WTC11 (cell line): ENCODE measurements at regions not wholly inside any gene's neighbourhood (a gene's known extent, or its start where the extent isn't known, plus 50 kb on each side); places are given as distances from the start of the nearest gene placed in this dataset.

Source experiments
- ATAC-seq: fragments of 200-7000 bp; cut with Tn5 transposase; 2 replicates; pipeline ENCODE4 v1.10.0; 2021; ENCODE audit warnings: mild to moderate bottlenecking, moderate library complexity
- CTCF ChIA-PET: fragments of 300-600 bp; sonication (Branson Sonifier 250); formaldehyde crosslinking; loops from one replicate; lab custom pipeline; 2021; ENCODE audit warnings: antibody characterized with exemption; lab: Charles Lee
- POLR2A ChIA-PET: fragments of 350-600 bp; sonication (Branson Sonifier 250); formaldehyde crosslinking; loops from one replicate; lab custom pipeline; 2021; ENCODE audit warnings: antibody characterized with exemption; lab: Charles Lee
- DNase-seq: peaks from one replicate; pipeline ENCODE4 v3.0.0; 2021; ENCODE audit warnings: low spot score
- H3K27ac Mint-ChIP-seq: 2 replicates; pipeline ENCODE4 v1.8.0; 2021; ENCODE audit warnings: mixed read lengths
- H3K27me3 Mint-ChIP-seq: 2 replicates; pipeline ENCODE4 v1.8.0; 2021; ENCODE audit warnings: low read depth, mild to moderate bottlenecking, moderate library complexity, mixed read lengths
- H3K36me3 Mint-ChIP-seq: 2 replicates; pipeline ENCODE4 v1.8.0; 2021; ENCODE audit warnings: mixed read lengths
- H3K4me1 Mint-ChIP-seq: 2 replicates; pipeline ENCODE4 v1.8.0; 2022; ENCODE audit warnings: mixed read lengths
- H3K4me3 Mint-ChIP-seq: 2 replicates; pipeline ENCODE4 v1.8.0; 2021; ENCODE audit warnings: mild to moderate bottlenecking, moderate library complexity, mixed read lengths
- H3K9me3 Mint-ChIP-seq: 2 replicates; pipeline ENCODE4 v1.8.0; 2021; ENCODE audit warnings: mixed read lengths
- ARID4B ChIP-seq: sonication (generic); formaldehyde crosslinking; IDR thresholded peaks from 2 replicates; pipeline ENCODE4 v1.8.0; 2023; ENCODE audit warnings: missing genetic modification reagents, mild to moderate bottlenecking, borderline replicate concordance
- CBFB ChIP-seq: sonication (generic); formaldehyde crosslinking; IDR thresholded peaks from 2 replicates; pipeline ENCODE4 v1.8.1; 2022; ENCODE audit warnings: mild to moderate bottlenecking, low read depth, missing genetic modification reagents
- EMX1 ChIP-seq: fragments of 250-450 bp; sonication (Bioruptor Pico); IDR thresholded peaks from 2 replicates; pipeline ENCODE4 v1.8.0; 2021; ENCODE audit warnings: mild to moderate bottlenecking
- ERG ChIP-seq: fragments of 250-450 bp; sonication (Bioruptor Pico); IDR thresholded peaks from 2 replicates; pipeline ENCODE4 v1.8.0; 2021; ENCODE audit warnings: mild to moderate bottlenecking
- ESRRA ChIP-seq: sonication (generic); formaldehyde crosslinking; IDR thresholded peaks from 2 replicates; pipeline ENCODE4 v1.8.1; 2022; ENCODE audit warnings: mild to moderate bottlenecking, missing genetic modification reagents, borderline replicate concordance
- ETV6 ChIP-seq: sonication (generic); formaldehyde crosslinking; IDR thresholded peaks from 2 replicates; pipeline ENCODE4 v1.8.1; 2022; ENCODE audit warnings: mild to moderate bottlenecking, missing genetic modification reagents
- FOXP1 ChIP-seq: sonication (generic); formaldehyde crosslinking; IDR thresholded peaks from 2 replicates; pipeline ENCODE4 v1.8.0; 2022; ENCODE audit warnings: missing genetic modification reagents, mild to moderate bottlenecking, moderate library complexity, borderline replicate concordance
- SMAD4 ChIP-seq: sonication (generic); formaldehyde crosslinking; IDR thresholded peaks from 2 replicates; pipeline ENCODE4 v1.8.0; 2022; ENCODE audit warnings: mild to moderate bottlenecking, missing genetic modification reagents
- ZNF281 ChIP-seq: sonication (generic); formaldehyde crosslinking; IDR thresholded peaks from 2 replicates; pipeline ENCODE4 v1.8.0; 2023; ENCODE audit warnings: mild to moderate bottlenecking, missing genetic modification reagents
- ZNF512 ChIP-seq: sonication (generic); formaldehyde crosslinking; IDR thresholded peaks from 2 replicates; pipeline ENCODE4 v1.8.1; 2022; ENCODE audit warnings: missing genetic modification reagents, borderline replicate concordance
- ZNF532 ChIP-seq: fragments of 250-450 bp; sonication (Bioruptor Pico); IDR thresholded peaks from 2 replicates; pipeline ENCODE4 v1.9.0; 2021; ENCODE audit warnings: mild to moderate bottlenecking, borderline replicate concordance

- no peak for TF ChIP-seq EMX1
- no peak for TF ChIP-seq ERG (CRISPR knock-in tag)
- TF ChIP-seq SMAD4 (CRISPR knock-in tag) = no peak
- no peak for TF ChIP-seq CBFB (CRISPR knock-in tag)
- TF ChIP-seq FOXP1 (CRISPR knock-in tag) = no peak
- TF ChIP-seq ETV6 (CRISPR knock-in tag) = no peak
- no peak for TF ChIP-seq ARID4B
- no peak for TF ChIP-seq ZNF281 (CRISPR knock-in tag)
Measured at GRCh38 chr18:61953641-61954040, 60.8 kb upstream of the RNF152 start (continued).

- H3K4me3 Mint-ChIP-seq = no peak overlapping the region
- H3K9me3 Mint-ChIP-seq = no peaks in the 10 kb centered on the region
- CTCF ChIA-PET = interaction anchor here (1.5 kb wide), 1 partner anchor 178 kb away, joined by 4 read pairs; no protein-coding TSS in a partner anchor
- no peak for ATAC-seq
- DNase-seq = no peak
- H3K27me3 Mint-ChIP-seq = no peaks in the 10 kb centered on the region; the same call in 1 of the 2 replicates
- H3K27ac Mint-ChIP-seq = no peak overlapping the region
- TF ChIP-seq ERG (CRISPR knock-in tag) = no peak
- no peak for TF ChIP-seq FOXP1 (CRISPR knock-in tag)
- no peak for TF ChIP-seq ZNF532 (CRISPR knock-in tag)
- TF ChIP-seq ESRRA (CRISPR knock-in tag) = no peak
- 0 out of 2 replicates have a peak, but pooled peaks have one; percentile 3 for TF ChIP-seq ZNF512 (CRISPR knock-in tag)
- TF ChIP-seq, all 79 proteins: peak for 1
- Mint-ChIP-seq H3K4me1 (peaks cover 28% of the 10 kb centered on the region), H3K36me3 (no peaks in the 10 kb centered on the region)
- POLR2A ChIA-PET = no interaction called here
Measured at GRCh38 chr18:61953161-61953560, 60.4 kb upstream of the RNF152 start.
